Smooth muscle cell (in vitro differentiated cells): ENCODE measurements at regions not wholly inside any gene's neighbourhood (a gene's known extent, or its start where the extent isn't known, plus 50 kb on each side); places are given as distances from the start of the nearest gene placed in this dataset.

Source experiments
- DNase-seq: peaks from one replicate; lab custom pipeline; 2025; ENCODE audit not compliant: unreplicated experiment; lab: John Stamatoyannopoulos, UW
- H2AFZ ChIP-seq: fragments of 200-600 bp; sonication (generic); 2 replicates; pipeline ENCODE4 v1.6.0; 2016; ENCODE audit warnings: antibody characterized with exemption, low read depth, mild to moderate bottlenecking
- H3F3A ChIP-seq: fragments of 200-600 bp; sonication (generic); 2 replicates; pipeline ENCODE4 v1.6.0; 2017; ENCODE audit warnings: antibody characterized with exemption, low read depth
- H3K27ac ChIP-seq: fragments of 200-600 bp; sonication (generic); 2 replicates; pipeline ENCODE4 v1.5.1; 2016; ENCODE audit warnings: low read depth, mild to moderate bottlenecking
- H3K27me3 ChIP-seq: fragments of 200-600 bp; sonication (generic); 2 replicates; pipeline ENCODE4 v1.6.1; 2016; ENCODE audit warnings: low read depth, mild to moderate bottlenecking
- H3K36me3 ChIP-seq: fragments of 200-600 bp; sonication (generic); 2 replicates; pipeline ENCODE4 v1.5.1; 2016; ENCODE audit warnings: low read depth
- H3K4me1 ChIP-seq: fragments of 200-600 bp; sonication (generic); 2 replicates; pipeline ENCODE4 v1.5.1; 2016; ENCODE audit warnings: low read depth
- H3K4me2 ChIP-seq: fragments of 200-600 bp; sonication (generic); 2 replicates; pipeline ENCODE4 v1.6.0; 2016; ENCODE audit warnings: mild to moderate bottlenecking
- H3K4me3 ChIP-seq: fragments of 200-600 bp; sonication (generic); 2 replicates; pipeline ENCODE4 v1.5.1; 2016; ENCODE audit warnings: mild to moderate bottlenecking
- H3K79me2 ChIP-seq: fragments of 200-600 bp; sonication (generic); 2 replicates; pipeline ENCODE4 v1.6.0; 2016; ENCODE audit warnings: low read depth, mild to moderate bottlenecking
- H3K9ac ChIP-seq: fragments of 200-600 bp; sonication (generic); 2 replicates; pipeline ENCODE4 v1.6.0; 2016; ENCODE audit warnings: low read depth
- H3K9me3 ChIP-seq: fragments of 200-600 bp; sonication (generic); replicated peaks from 2 replicates; pipeline ENCODE4 v1.5.1; 2016; ENCODE audit warnings: low read depth
- H4K20me1 ChIP-seq: fragments of 200-600 bp; sonication (generic); 2 replicates; pipeline ENCODE4 v1.6.0; 2016; ENCODE audit warnings: low read depth
- WGBS: methylation state at CpG from one replicate; pipeline ENCODE4 v1.1.7; 2016; ENCODE audit warnings: low lambda C conversion rate; 5-methylcytosine and 5-hydroxymethylcytosine counted together
- TF ChIP-seq, protein P1 (sequence below): fragments of 200-600 bp; sonication (generic); IDR thresholded peaks from 2 replicates; pipeline ENCODE4 v1.5.1; 2017; ENCODE audit warnings: borderline replicate concordance, mild to moderate bottlenecking, antibody characterized with exemption; ENCODE audit not compliant: insufficient read depth, poor library complexity, severe bottlenecking

DNA sequence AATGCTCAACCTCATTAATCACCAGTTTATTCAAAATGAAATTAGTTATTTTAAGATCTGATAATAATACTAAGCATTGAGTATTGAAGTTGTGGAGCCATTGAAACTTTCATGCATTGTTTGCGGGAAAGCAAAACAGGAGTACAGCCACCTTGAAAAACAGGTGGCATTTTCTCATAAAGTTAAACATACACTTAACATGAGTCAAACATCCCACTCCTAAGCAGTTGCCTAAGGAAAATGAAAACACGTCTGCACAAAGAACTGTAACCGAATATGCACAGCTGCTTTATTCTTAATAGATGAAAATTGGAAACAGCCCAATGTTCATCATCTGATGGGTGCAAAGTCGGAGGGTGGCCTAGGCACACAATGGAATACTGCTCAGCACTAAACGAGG lies 177.3 kb downstream of the IRX2 start:
- H3K27me3 ChIP-seq: no peaks in the 10 kb centered on the region
- no peak overlapping the region for H3K4me3 ChIP-seq
- TF ChIP-seq, protein P1, sequence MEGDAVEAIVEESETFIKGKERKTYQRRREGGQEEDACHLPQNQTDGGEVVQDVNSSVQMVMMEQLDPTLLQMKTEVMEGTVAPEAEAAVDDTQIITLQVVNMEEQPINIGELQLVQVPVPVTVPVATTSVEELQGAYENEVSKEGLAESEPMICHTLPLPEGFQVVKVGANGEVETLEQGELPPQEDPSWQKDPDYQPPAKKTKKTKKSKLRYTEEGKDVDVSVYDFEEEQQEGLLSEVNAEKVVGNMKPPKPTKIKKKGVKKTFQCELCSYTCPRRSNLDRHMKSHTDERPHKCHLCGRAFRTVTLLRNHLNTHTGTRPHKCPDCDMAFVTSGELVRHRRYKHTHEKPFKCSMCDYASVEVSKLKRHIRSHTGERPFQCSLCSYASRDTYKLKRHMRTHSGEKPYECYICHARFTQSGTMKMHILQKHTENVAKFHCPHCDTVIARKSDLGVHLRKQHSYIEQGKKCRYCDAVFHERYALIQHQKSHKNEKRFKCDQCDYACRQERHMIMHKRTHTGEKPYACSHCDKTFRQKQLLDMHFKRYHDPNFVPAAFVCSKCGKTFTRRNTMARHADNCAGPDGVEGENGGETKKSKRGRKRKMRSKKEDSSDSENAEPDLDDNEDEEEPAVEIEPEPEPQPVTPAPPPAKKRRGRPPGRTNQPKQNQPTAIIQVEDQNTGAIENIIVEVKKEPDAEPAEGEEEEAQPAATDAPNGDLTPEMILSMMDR: no peak
- H3K27ac ChIP-seq: no peak overlapping the region
- no peaks in the 10 kb centered on the region for H3K4me1 ChIP-seq
- DNase-seq: no peak
- H3K4me2 ChIP-seq: no peak overlapping the region
- no peaks in the 10 kb centered on the region for H3K36me3 ChIP-seq
- H4K20me1 ChIP-seq: no peaks in the 10 kb centered on the region
- WGBS: 84% methylated on average over 5 of the region's 5 CpGs
- no peak overlapping the region for H3K9ac ChIP-seq
- no peaks in the 10 kb centered on the region for H3K9me3 ChIP-seq
- no peaks in the 10 kb centered on the region for H3F3A ChIP-seq
- no peak overlapping the region for H2AFZ ChIP-seq
- H3K79me2 ChIP-seq: no peaks in the 10 kb centered on the region

DNA sequence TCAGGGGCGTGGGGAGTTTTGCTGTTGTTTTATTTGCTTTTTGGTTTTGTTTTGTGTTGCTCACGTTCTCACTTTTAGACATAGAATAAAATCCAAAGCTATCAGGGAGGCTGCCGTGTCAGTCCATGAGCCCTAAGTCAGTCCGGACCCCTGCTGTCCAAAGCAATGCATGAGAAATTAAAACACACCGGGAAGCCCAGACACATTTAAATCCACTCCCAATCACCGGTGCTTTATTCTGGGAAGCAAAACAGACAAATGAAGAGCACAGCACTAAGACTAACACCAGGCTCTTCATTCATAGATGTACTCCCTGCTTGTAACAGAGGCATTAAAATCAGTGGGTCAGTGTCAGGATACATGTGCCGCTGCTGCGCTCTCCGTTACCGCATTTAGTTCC lies 180.9 kb downstream of the IRX2 start:
- 70% methylated on average over 10 of the region's 10 CpGs for WGBS

DNA sequence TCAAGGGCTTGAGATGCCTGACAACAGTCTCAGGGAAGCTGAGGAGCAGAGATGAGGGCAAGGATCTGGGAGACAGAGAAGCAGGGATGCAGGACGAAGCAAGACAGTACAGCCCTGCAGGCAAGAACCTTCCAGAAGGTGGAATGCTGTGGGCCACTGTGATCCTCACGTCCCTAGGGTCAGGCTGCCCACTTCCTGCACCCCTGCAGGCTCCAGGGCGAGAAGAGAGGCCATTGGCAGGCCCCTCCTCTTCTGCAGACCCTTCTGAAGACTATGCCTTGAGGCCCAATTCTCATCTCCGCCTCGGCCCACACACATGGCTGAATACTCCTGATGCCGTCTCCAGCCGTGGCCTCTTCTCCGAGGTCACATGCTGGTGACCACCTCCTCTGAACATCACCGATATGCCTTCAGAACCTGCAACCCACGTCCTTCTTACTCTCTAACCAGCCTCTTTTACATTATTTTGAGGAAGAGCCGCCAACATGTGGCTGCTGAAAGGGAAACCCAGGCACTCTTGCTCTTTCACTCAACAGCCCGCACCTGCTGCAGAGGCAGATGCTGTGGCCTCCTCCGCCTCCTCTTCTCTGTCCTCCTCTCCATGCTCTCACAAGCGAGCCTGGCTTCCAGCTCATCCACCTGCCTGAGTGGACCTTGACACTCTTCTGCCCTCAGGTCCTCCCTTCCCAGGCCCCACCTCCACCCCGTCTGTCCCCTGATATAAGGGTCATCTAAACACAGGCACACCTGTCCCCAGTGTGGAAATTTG lies 181.5 kb downstream of the IRX2 start:
- Histone ChIP-seq H3K9ac (no peak overlapping the region), H3K9me3 (no peaks in the 10 kb centered on the region), H3K79me2 (no peaks in the 10 kb centered on the region), H2AFZ (no peak overlapping the region), H4K20me1 (no peaks in the 10 kb centered on the region), H3K36me3 (no peaks in the 10 kb centered on the region), H3K27ac (no peak overlapping the region), H3K4me2 (no peak overlapping the region), H3K4me3 (no peak overlapping the region), H3F3A (no peaks in the 10 kb centered on the region), H3K4me1 (no peaks in the 10 kb centered on the region), H3K27me3 (no peaks in the 10 kb centered on the region)
- DNase-seq: no peak
- TF ChIP-seq, protein P1: no peak
- WGBS: 83% methylated on average over 15 of the region's 15 CpGs

More for the DNA sequence above, 180.9 kb downstream of the IRX2 start:
- Histone ChIP-seq H3K79me2 (no peaks in the 10 kb centered on the region), H3K9me3 (no peaks in the 10 kb centered on the region), H3K36me3 (no peaks in the 10 kb centered on the region), H3K9ac (no peak overlapping the region), H3K4me3 (no peak overlapping the region), H3F3A (no peaks in the 10 kb centered on the region), H3K27me3 (no peaks in the 10 kb centered on the region), H3K4me1 (no peaks in the 10 kb centered on the region), H3K27ac (no peak overlapping the region), H4K20me1 (no peaks in the 10 kb centered on the region), H3K4me2 (no peak overlapping the region), H2AFZ (no peak overlapping the region)
- no peak for DNase-seq
- TF ChIP-seq, protein P1: no peak

DNA sequence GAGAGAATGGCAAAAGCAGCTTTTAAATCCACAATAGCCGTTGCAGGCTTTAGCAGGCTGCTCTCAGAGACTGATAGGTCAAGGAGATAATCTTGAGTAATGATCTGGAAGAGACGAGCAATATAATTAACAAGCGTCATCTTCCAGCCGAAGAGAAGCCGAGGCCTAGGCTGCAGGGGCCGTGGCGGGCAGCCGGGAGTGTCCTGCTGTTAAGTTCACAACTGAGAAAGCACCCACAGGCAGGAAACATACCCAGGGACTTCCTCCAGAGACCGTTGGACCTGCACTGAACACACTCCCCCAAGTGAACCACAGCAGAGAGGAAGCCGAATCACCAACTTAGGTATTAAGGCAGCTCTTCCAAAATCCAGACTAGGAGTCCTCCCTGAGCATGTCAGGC lies 182.3 kb downstream of the IRX2 start:
- H4K20me1 ChIP-seq: no peaks in the 10 kb centered on the region
- no peaks in the 10 kb centered on the region for H3K79me2 ChIP-seq
- H3K4me1 ChIP-seq: no peaks in the 10 kb centered on the region
- TF ChIP-seq, protein P1: no peak
- H3F3A ChIP-seq: no peaks in the 10 kb centered on the region
- no peak overlapping the region for H3K4me3 ChIP-seq
- H3K4me2 ChIP-seq: no peak overlapping the region
- no peaks in the 10 kb centered on the region for H3K36me3 ChIP-seq
- WGBS: 69% methylated on average over 10 of the region's 10 CpGs
- no peak for DNase-seq
- no peaks in the 10 kb centered on the region for H3K27me3 ChIP-seq
- H3K9me3 ChIP-seq: no peaks in the 10 kb centered on the region
- no peak overlapping the region for H3K9ac ChIP-seq
- H3K27ac ChIP-seq: no peak overlapping the region
- H2AFZ ChIP-seq: no peak overlapping the region
